OCI-LY7 (cell line): ENCODE measurements at regions not wholly inside any gene's neighbourhood (a gene's known extent, or its start where the extent isn't known, plus 50 kb on each side); places are given as distances from the start of the nearest gene placed in this dataset.

Experiments used
- BruUV-seq: library from RNA; stranded (reverse); fragments of 400-500 nt; replicated peaks from 2 replicates; lab custom pipeline; 2021; lab: Mats Ljungman, UMichigan
- CTCF ChIA-PET: fragments of 300-600 bp; sonication (Branson Sonifier 250); formaldehyde crosslinking; loops from one replicate; lab custom pipeline; 2022; ENCODE audit warnings: antibody characterized with exemption; ENCODE audit not compliant: unreplicated experiment; lab: Charles Lee
- POLR2A ChIA-PET: fragments of 300-600 bp; sonication (Branson Sonifier 250); formaldehyde crosslinking; loops from one replicate; lab custom pipeline; 2022; ENCODE audit warnings: antibody characterized with exemption; lab: Charles Lee
- DNase-seq: peaks from one replicate; pipeline ENCODE4 v3.0.0-alpha.2; 2015; ENCODE audit warnings: low spot score
- H2AFZ ChIP-seq: fragments of 200-600 bp; sonication (generic), shearing (Covaris generic); 2 replicates; pipeline ENCODE4 v1.6.1; 2014; ENCODE audit warnings: mild to moderate bottlenecking, antibody characterized with exemption, low read length, moderate library complexity
- H3K27ac ChIP-seq: fragments of 200-600 bp; sonication (generic); 2 replicates; pipeline ENCODE4 v1.5.1; 2014; ENCODE audit warnings: mixed run types, low read depth, mild to moderate bottlenecking, moderate library complexity, low read length, inconsistent platforms; ENCODE audit not compliant: poor library complexity, severe bottlenecking
- H3K36me3 ChIP-seq: fragments of 200-600 bp; sonication (generic); 2 replicates; pipeline ENCODE4 v1.6.1; 2014; ENCODE audit warnings: mild to moderate bottlenecking, antibody characterized with exemption, low read length, moderate library complexity, mixed read lengths; ENCODE audit not compliant: insufficient read depth
- H3K4me1 ChIP-seq: fragments of 200-600 bp; sonication (generic); 2 replicates; pipeline ENCODE4 v1.5.1; 2014; ENCODE audit warnings: mild to moderate bottlenecking, low read length; ENCODE audit not compliant: insufficient read depth, poor library complexity, severe bottlenecking
- H3K4me2 ChIP-seq: fragments of 200-600 bp; sonication (generic); 2 replicates; pipeline ENCODE4 v1.6.1; 2014; ENCODE audit warnings: mild to moderate bottlenecking, low read length
- H3K4me3 ChIP-seq: fragments of 200-600 bp; sonication (generic); 2 replicates; pipeline ENCODE4 v1.5.1; 2014; ENCODE audit warnings: mild to moderate bottlenecking, low read depth, low read length; ENCODE audit not compliant: poor library complexity, severe bottlenecking
- H3K79me2 ChIP-seq: fragments of 200-600 bp; sonication (generic); 2 replicates; pipeline ENCODE4 v1.6.1; 2016; ENCODE audit warnings: low read depth, mild to moderate bottlenecking, low read length, moderate library complexity, mixed read lengths; ENCODE audit not compliant: insufficient read depth
- H3K9me2 ChIP-seq: fragments of 200-600 bp; sonication (generic); 2 replicates; pipeline ENCODE4 v1.6.1; 2016; ENCODE audit warnings: mild to moderate bottlenecking, low read length, mixed read lengths; ENCODE audit not compliant: insufficient read depth
- H3K9me3 ChIP-seq: fragments of 200-600 bp; sonication (generic); 2 replicates; pipeline ENCODE4 v1.6.1; 2014; ENCODE audit warnings: mild to moderate bottlenecking, mixed run types, low read length, mixed read lengths
- H4K20me1 ChIP-seq: fragments of 200-600 bp; sonication (generic); 2 replicates; pipeline ENCODE4 v1.6.1; 2014; ENCODE audit warnings: mild to moderate bottlenecking, antibody characterized with exemption, low read length, moderate library complexity, mixed read lengths; ENCODE audit not compliant: insufficient read depth
- CTCF ChIP-seq: fragments of 200-600 bp; sonication (generic); conservative IDR thresholded peaks from 2 replicates; pipeline ENCODE4 v1.5.1; 2014; ENCODE audit warnings: mild to moderate bottlenecking, antibody characterized with exemption, low read length, moderate library complexity, mixed read lengths
- EZH2phosphoT487 ChIP-seq: fragments of 200-600 bp; sonication (generic); IDR thresholded peaks from 2 replicates; pipeline ENCODE4 v1.6.1; 2018; ENCODE audit warnings: low read depth, borderline replicate concordance, mild to moderate bottlenecking, mixed run types, antibody characterized with exemption, low read length, moderate library complexity, mixed read lengths
- intact Hi-C: fragments of 100-400 bp; cut with micrococcal nuclease; formaldehyde crosslinking; loops from one replicate; pipeline ENCODE4 v1.10.0; 2022; ENCODE audit not compliant: unreplicated experiment

- ChIA-PET POLR2A (interaction anchor here (0.8 kb wide), 1 partner anchor 21 kb away, joined by 3 read pairs; no protein-coding TSS in a partner anchor), CTCF (no interaction called here)
- Histone ChIP-seq H3K79me2 (no peaks in the 10 kb centered on the region), H4K20me1 (no peaks in the 10 kb centered on the region), H3K36me3 (no peaks in the 10 kb centered on the region), H3K4me3 (no peak overlapping the region), H3K27ac (no peak overlapping the region), H3K4me1 (no peaks in the 10 kb centered on the region), H2AFZ (no peak overlapping the region), H3K4me2 (no peak overlapping the region), H3K9me3 (no peaks in the 10 kb centered on the region), H3K9me2 (no peaks in the 10 kb centered on the region)
- intact Hi-C loops, result no loop called here
- no peak for DNase-seq
- BruUV-seq, result no TSS peak
- no peak for TF ChIP-seq CTCF
- TF ChIP-seq EZH2phosphoT487, result no peak
Observed at GRCh38 chr2:121998751-121999150, 243.3 kb downstream of the TSN start.

GRCh38 chr2:121999264-121999663, 243.8 kb downstream of the TSN start:
- intact Hi-C loops, result no loop called here
- Histone ChIP-seq H3K27ac (no peak overlapping the region), H2AFZ (no peak overlapping the region), H3K9me3 (no peaks in the 10 kb centered on the region), H3K36me3 (no peaks in the 10 kb centered on the region), H3K4me3 (no peak overlapping the region), H3K4me1 (no peaks in the 10 kb centered on the region), H3K9me2 (no peaks in the 10 kb centered on the region), H3K79me2 (no peaks in the 10 kb centered on the region), H3K4me2 (no peak overlapping the region), H4K20me1 (no peaks in the 10 kb centered on the region)
- ChIA-PET POLR2A (interaction anchor here (0.8 kb wide), 1 partner anchor 22 kb away, joined by 3 read pairs; no protein-coding TSS in a partner anchor), CTCF (no interaction called here)
- no peak for TF ChIP-seq CTCF
- no peak for TF ChIP-seq EZH2phosphoT487
- no TSS peak for BruUV-seq
- no peak for DNase-seq

- ChIA-PET CTCF (no interaction called here), POLR2A (interaction anchor here (1.1 kb wide), 1 partner anchor 9 kb away, joined by 3 read pairs; no protein-coding TSS in a partner anchor)
- H3K4me1 ChIP-seq, result no peaks in the 10 kb centered on the region
- TF ChIP-seq CTCF, result no peak
- TF ChIP-seq EZH2phosphoT487, result no peak
- H4K20me1 ChIP-seq, result no peaks in the 10 kb centered on the region
- no peak overlapping the region for H2AFZ ChIP-seq
- DNase-seq, result no peak
- intact Hi-C loops, result no loop called here
- no TSS peak for BruUV-seq
- H3K27ac ChIP-seq, result no peak overlapping the region
- no peak overlapping the region for H3K4me2 ChIP-seq
- H3K36me3 ChIP-seq, result no peaks in the 10 kb centered on the region
- H3K9me3 ChIP-seq, result no peaks in the 10 kb centered on the region
- H3K79me2 ChIP-seq, result no peaks in the 10 kb centered on the region
- H3K9me2 ChIP-seq, result no peaks in the 10 kb centered on the region
- no peak overlapping the region for H3K4me3 ChIP-seq
Observed at GRCh38 chr2:122000556-122001340, 245.3 kb downstream of the TSN start.
